ENCODE measurements at regions not wholly inside any gene's neighbourhood (a gene's known extent, or its start where the extent isn't known, plus 50 kb on each side); places are given as distances from the start of the nearest gene placed in this dataset.

GRCh38 chr18:5771343-5771742, 124.0 kb downstream of the TMEM200C start:
- H3K4me3 ChIP-seq (ENCODE audit: low read length in 2 of 2), result no peak overlapping the region
- H3K4me1 ChIP-seq (ENCODE audit: control insufficient read depth in 2 of 2, insufficient read depth in 2 of 2, low read length in 2 of 2), result no peaks in the 10 kb centered on the region
- no peak for DNase-seq (ENCODE audit: low read depth in 6 of 9, low spot score in 9 of 9)
- 92% methylated on average over 5 of the region's 5 CpGs for WGBS
- no peaks in the 10 kb centered on the region for H3K27me3 ChIP-seq (ENCODE audit: control insufficient read depth in 2 of 2, insufficient read depth in 1 of 2, low read length in 1 of 2)
- H3K9me3 ChIP-seq (ENCODE audit: control insufficient read depth in 2 of 2, insufficient read depth in 1 of 2, low read length in 1 of 2), result no peaks in the 10 kb centered on the region
- H3K27ac ChIP-seq (ENCODE audit: low read depth in 1 of 2, low read length in 1 of 2), result no peak overlapping the region
- no peaks in the 10 kb centered on the region for H3K36me3 ChIP-seq (ENCODE audit: control insufficient read depth in 2 of 2, insufficient read depth in 2 of 2, low read length in 1 of 2)

- no peaks in the 10 kb centered on the region for H3K9me3 ChIP-seq (ENCODE audit: control insufficient read depth in 2 of 2, insufficient read depth in 1 of 2, low read length in 1 of 2)
- H3K27ac ChIP-seq (ENCODE audit: low read depth in 1 of 2, low read length in 1 of 2), result no peak overlapping the region
- H3K27me3 ChIP-seq (ENCODE audit: control insufficient read depth in 2 of 2, insufficient read depth in 1 of 2, low read length in 1 of 2), result no peaks in the 10 kb centered on the region
- no peaks in the 10 kb centered on the region for H3K36me3 ChIP-seq (ENCODE audit: control insufficient read depth in 2 of 2, insufficient read depth in 2 of 2, low read length in 1 of 2)
- no peak for DNase-seq (ENCODE audit: low read depth in 6 of 9, low spot score in 9 of 9)
- 73% methylated on average over 4 of the region's 4 CpGs for WGBS
- no peaks in the 10 kb centered on the region for H3K4me1 ChIP-seq (ENCODE audit: control insufficient read depth in 2 of 2, insufficient read depth in 2 of 2, low read length in 2 of 2)
- H3K4me3 ChIP-seq (ENCODE audit: low read length in 2 of 2), result no peak overlapping the region
Measured at GRCh38 chr18:5770176-5770575, 125.1 kb downstream of the TMEM200C start.

GRCh38 chr18:5768454-5768853, 126.9 kb downstream of the TMEM200C start:
- Histone ChIP-seq H3K9me3 (ENCODE audit: control insufficient read depth in 2 of 2, insufficient read depth in 1 of 2, low read length in 1 of 2) (no peaks in the 10 kb centered on the region), H3K4me3 (ENCODE audit: low read length in 2 of 2) (no peak overlapping the region), H3K27me3 (ENCODE audit: control insufficient read depth in 2 of 2, insufficient read depth in 1 of 2, low read length in 1 of 2) (no peaks in the 10 kb centered on the region), H3K27ac (ENCODE audit: low read depth in 1 of 2, low read length in 1 of 2) (no peak overlapping the region), H3K36me3 (ENCODE audit: control insufficient read depth in 2 of 2, insufficient read depth in 2 of 2, low read length in 1 of 2) (no peaks in the 10 kb centered on the region), H3K4me1 (ENCODE audit: control insufficient read depth in 2 of 2, insufficient read depth in 2 of 2, low read length in 2 of 2) (no peaks in the 10 kb centered on the region)
- DNase-seq (ENCODE audit: low read depth in 6 of 9, low spot score in 9 of 9), result no peak
- 91% methylated on average over 6 of the region's 6 CpGs for WGBS

- no peak for DNase-seq (ENCODE audit: low read depth in 6 of 9, low spot score in 9 of 9)
- Histone ChIP-seq H3K9me3 (ENCODE audit: control insufficient read depth in 2 of 2, insufficient read depth in 1 of 2, low read length in 1 of 2) (no peaks in the 10 kb centered on the region), H3K27ac (ENCODE audit: low read depth in 1 of 2, low read length in 1 of 2) (no peak overlapping the region), H3K27me3 (ENCODE audit: control insufficient read depth in 2 of 2, insufficient read depth in 1 of 2, low read length in 1 of 2) (no peaks in the 10 kb centered on the region), H3K4me1 (ENCODE audit: control insufficient read depth in 2 of 2, insufficient read depth in 2 of 2, low read length in 2 of 2) (no peaks in the 10 kb centered on the region), H3K36me3 (ENCODE audit: control insufficient read depth in 2 of 2, insufficient read depth in 2 of 2, low read length in 1 of 2) (no peaks in the 10 kb centered on the region), H3K4me3 (ENCODE audit: low read length in 2 of 2) (no peak overlapping the region)
- WGBS, result 41% methylated on average over 4 of the region's 4 CpGs
Measured at GRCh38 chr18:5759194-5759593, 136.1 kb downstream of the TMEM200C start.

GRCh38 chr18:5756823-5757222, 138.5 kb downstream of the TMEM200C start:
- Histone ChIP-seq H3K27me3 (ENCODE audit: control insufficient read depth in 2 of 2, insufficient read depth in 1 of 2, low read length in 1 of 2) (no peaks in the 10 kb centered on the region), H3K36me3 (ENCODE audit: control insufficient read depth in 2 of 2, insufficient read depth in 2 of 2, low read length in 1 of 2) (no peaks in the 10 kb centered on the region), H3K4me3 (ENCODE audit: low read length in 2 of 2) (no peak overlapping the region), H3K27ac (ENCODE audit: low read depth in 1 of 2, low read length in 1 of 2) (no peak overlapping the region), H3K4me1 (ENCODE audit: control insufficient read depth in 2 of 2, insufficient read depth in 2 of 2, low read length in 2 of 2) (no peaks in the 10 kb centered on the region), H3K9me3 (ENCODE audit: control insufficient read depth in 2 of 2, insufficient read depth in 1 of 2, low read length in 1 of 2) (no peaks in the 10 kb centered on the region)
- DNase-seq (ENCODE audit: low read depth in 6 of 9, low spot score in 9 of 9), result no peak
- 95% methylated on average over 6 of the region's 6 CpGs for WGBS

GRCh38 chr18:5747678-5748077, 147.6 kb downstream of the TMEM200C start:
- 91% methylated on average over 1 of the region's 1 CpG for WGBS
- DNase-seq (ENCODE audit: low read depth in 6 of 9, low spot score in 9 of 9), result no peak
- Histone ChIP-seq H3K9me3 (ENCODE audit: control insufficient read depth in 2 of 2, insufficient read depth in 1 of 2, low read length in 1 of 2) (no peaks in the 10 kb centered on the region), H3K4me3 (ENCODE audit: low read length in 2 of 2) (no peak overlapping the region), H3K4me1 (ENCODE audit: control insufficient read depth in 2 of 2, insufficient read depth in 2 of 2, low read length in 2 of 2) (no peaks in the 10 kb centered on the region), H3K27ac (ENCODE audit: low read depth in 1 of 2, low read length in 1 of 2) (no peak overlapping the region), H3K36me3 (ENCODE audit: control insufficient read depth in 2 of 2, insufficient read depth in 2 of 2, low read length in 1 of 2) (no peaks in the 10 kb centered on the region), H3K27me3 (ENCODE audit: control insufficient read depth in 2 of 2, insufficient read depth in 1 of 2, low read length in 1 of 2) (no peaks in the 10 kb centered on the region)

- Histone ChIP-seq H3K27ac (ENCODE audit: low read depth in 1 of 2, low read length in 1 of 2) (no peak overlapping the region), H3K27me3 (ENCODE audit: control insufficient read depth in 2 of 2, insufficient read depth in 1 of 2, low read length in 1 of 2) (no peaks in the 10 kb centered on the region), H3K9me3 (ENCODE audit: control insufficient read depth in 2 of 2, insufficient read depth in 1 of 2, low read length in 1 of 2) (no peaks in the 10 kb centered on the region), H3K4me3 (ENCODE audit: low read length in 2 of 2) (no peak overlapping the region), H3K36me3 (ENCODE audit: control insufficient read depth in 2 of 2, insufficient read depth in 2 of 2, low read length in 1 of 2) (no peaks in the 10 kb centered on the region), H3K4me1 (ENCODE audit: control insufficient read depth in 2 of 2, insufficient read depth in 2 of 2, low read length in 2 of 2) (no peaks in the 10 kb centered on the region)
- no peak for DNase-seq (ENCODE audit: low read depth in 6 of 9, low spot score in 9 of 9)
- WGBS, result 71% methylated on average over 6 of the region's 6 CpGs
Measured at GRCh38 chr18:5746844-5747243, 148.5 kb downstream of the TMEM200C start.

- DNase-seq (ENCODE audit: low read depth in 6 of 9, low spot score in 9 of 9), result no peak
- no peaks in the 10 kb centered on the region for H3K27me3 ChIP-seq (ENCODE audit: control insufficient read depth in 2 of 2, insufficient read depth in 1 of 2, low read length in 1 of 2)
- H3K27ac ChIP-seq (ENCODE audit: low read depth in 1 of 2, low read length in 1 of 2), result no peak overlapping the region
- no peak overlapping the region for H3K4me3 ChIP-seq (ENCODE audit: low read length in 2 of 2)
- no peaks in the 10 kb centered on the region for H3K4me1 ChIP-seq (ENCODE audit: control insufficient read depth in 2 of 2, insufficient read depth in 2 of 2, low read length in 2 of 2)
- 67% methylated on average over 3 of the region's 3 CpGs for WGBS
- H3K9me3 ChIP-seq (ENCODE audit: control insufficient read depth in 2 of 2, insufficient read depth in 1 of 2, low read length in 1 of 2), result no peaks in the 10 kb centered on the region
- H3K36me3 ChIP-seq (ENCODE audit: control insufficient read depth in 2 of 2, insufficient read depth in 2 of 2, low read length in 1 of 2), result no peaks in the 10 kb centered on the region
Measured at GRCh38 chr18:5744659-5745058, 150.7 kb downstream of the TMEM200C start.

- no peak overlapping the region for H3K4me3 ChIP-seq (ENCODE audit: low read length in 2 of 2)
- no peaks in the 10 kb centered on the region for H3K27me3 ChIP-seq (ENCODE audit: control insufficient read depth in 2 of 2, insufficient read depth in 1 of 2, low read length in 1 of 2)
- H3K36me3 ChIP-seq (ENCODE audit: control insufficient read depth in 2 of 2, insufficient read depth in 2 of 2, low read length in 1 of 2), result no peaks in the 10 kb centered on the region
- no peaks in the 10 kb centered on the region for H3K4me1 ChIP-seq (ENCODE audit: control insufficient read depth in 2 of 2, insufficient read depth in 2 of 2, low read length in 2 of 2)
- H3K27ac ChIP-seq (ENCODE audit: low read depth in 1 of 2, low read length in 1 of 2), result no peak overlapping the region
- WGBS, result 88% methylated on average over 4 of the region's 4 CpGs
- DNase-seq (ENCODE audit: low read depth in 6 of 9, low spot score in 9 of 9), result no peak
- no peaks in the 10 kb centered on the region for H3K9me3 ChIP-seq (ENCODE audit: control insufficient read depth in 2 of 2, insufficient read depth in 1 of 2, low read length in 1 of 2)
Measured at GRCh38 chr18:5738526-5738925, 156.8 kb downstream of the TMEM200C start.

GRCh38 chr18:5732318-5732717, 163.0 kb downstream of the TMEM200C start:
- no peak for DNase-seq (ENCODE audit: low read depth in 6 of 9, low spot score in 9 of 9)
- no peak overlapping the region for H3K4me3 ChIP-seq (ENCODE audit: low read length in 2 of 2)
- H3K27ac ChIP-seq (ENCODE audit: low read depth in 1 of 2, low read length in 1 of 2), result no peak overlapping the region
- H3K27me3 ChIP-seq (ENCODE audit: control insufficient read depth in 2 of 2, insufficient read depth in 1 of 2, low read length in 1 of 2), result no peaks in the 10 kb centered on the region
- no peaks in the 10 kb centered on the region for H3K36me3 ChIP-seq (ENCODE audit: control insufficient read depth in 2 of 2, insufficient read depth in 2 of 2, low read length in 1 of 2)
- H3K4me1 ChIP-seq (ENCODE audit: control insufficient read depth in 2 of 2, insufficient read depth in 2 of 2, low read length in 2 of 2), result no peaks in the 10 kb centered on the region
- 97% methylated on average over 7 of the region's 7 CpGs for WGBS
- H3K9me3 ChIP-seq (ENCODE audit: control insufficient read depth in 2 of 2, insufficient read depth in 1 of 2, low read length in 1 of 2), result no peaks in the 10 kb centered on the region

Data from thymus (tissue), 11 donors.